ENCODE measurements at regions not wholly inside any gene's neighbourhood (a gene's known extent, or its start where the extent isn't known, plus 50 kb on each side); places are given as distances from the start of the nearest gene placed in this dataset.

GRCh38 chr2:88868861-88869260, 177.4 kb downstream of the RPIA start:
- no peak for TF ChIP-seq CTCF (IDR thresholded peaks at IDR 0.05)
- TF ChIP-seq POLR2A (IDR thresholded peaks at IDR 0.05): no peak
